ENCODE measurements at regions not wholly inside any gene's neighbourhood (a gene's known extent, or its start where the extent isn't known, plus 50 kb on each side); places are given as distances from the start of the nearest gene placed in this dataset.

DNA sequence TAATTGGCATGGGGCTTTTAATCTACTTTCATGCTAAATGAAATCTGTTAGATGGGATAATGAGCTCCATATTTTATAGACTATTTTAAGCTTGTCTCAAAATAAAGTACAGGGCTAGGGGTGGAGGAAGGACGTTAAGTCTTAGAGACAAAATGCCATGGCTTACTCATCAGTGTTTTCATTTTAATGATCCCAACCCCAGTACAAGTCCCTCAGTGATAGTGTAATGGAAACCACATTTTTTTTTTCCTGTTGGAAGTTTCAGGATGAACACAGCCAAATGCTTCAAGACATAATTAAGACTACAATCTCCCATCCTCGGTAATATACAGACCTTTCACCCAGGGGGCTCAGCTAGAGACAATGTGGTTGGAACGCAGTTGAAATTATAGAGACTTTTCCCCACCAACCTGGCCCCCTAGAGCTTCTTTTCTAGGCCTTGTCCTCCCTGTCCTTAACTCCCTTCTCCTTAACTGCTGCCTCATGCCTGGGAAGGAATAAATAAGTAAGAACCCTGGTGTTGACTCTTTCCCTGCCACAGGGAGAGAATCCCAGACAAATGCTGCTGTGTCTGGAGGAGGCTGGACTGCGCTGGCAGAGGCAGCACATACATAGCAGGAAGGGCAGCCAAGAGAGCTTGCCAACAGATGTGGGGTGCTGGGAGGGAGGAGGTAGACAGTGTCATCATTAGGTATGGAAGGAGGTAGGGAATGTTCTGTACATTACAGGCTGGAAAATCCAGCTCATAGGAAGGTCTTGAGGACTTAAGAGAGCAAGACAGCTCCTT is 115.4 kb upstream of the ROPN1 start:
- Histone ChIP-seq H3K9me3 (replicated peaks in 1 of 2; ENCODE audit: control insufficient read depth in 1 of 2, insufficient read depth in 1 of 2, low read length in 2 of 2) (no peaks in the 10 kb centered on the region), H4K20me1 (ENCODE audit: insufficient read depth, low read length) (no peaks in the 10 kb centered on the region), H3K27ac (ENCODE audit: low read depth in 1 of 2, low read length in 2 of 2) (no peak overlapping the region), H3K36me3 (replicated peaks in 1 of 2; ENCODE audit: control insufficient read depth in 1 of 2, insufficient read depth in 2 of 2, low read length in 2 of 2) (no peaks in the 10 kb centered on the region), H3K27me3 (ENCODE audit: control insufficient read depth in 2 of 2, insufficient read depth in 2 of 2, low read length in 2 of 2) (no peaks in the 10 kb centered on the region), H3K79me2 (ENCODE audit: insufficient read depth, low read length) (no peaks in the 10 kb centered on the region), H3K4me3 (replicated peaks in 1 of 3; ENCODE audit: low read depth in 2 of 3, low read length in 3 of 3) (no peak overlapping the region), H3K4me1 (ENCODE audit: control insufficient read depth in 1 of 2, insufficient read depth in 2 of 2, low read length in 2 of 2) (no peaks in the 10 kb centered on the region), H3K9ac (ENCODE audit: insufficient read depth, low read length, poor library complexity, severe bottlenecking) (no peak overlapping the region), H3K4me2 (replicated peaks; ENCODE audit: extremely low read depth, low read length, poor library complexity, severe bottlenecking) (no peak overlapping the region), H2AFZ (ENCODE audit: insufficient read depth, low read depth, low read length, poor library complexity, severe bottlenecking) (no peak overlapping the region)
- no peak overlapping the region for H3K4me3 Mint-ChIP-seq
- H3K27ac Mint-ChIP-seq, result no peak overlapping the region
- H3K27me3 Mint-ChIP-seq (ENCODE audit: low read depth in 3 of 3), result peaks cover 0 to 3% (median 2%) of the 10 kb centered on the region in 3 donors
- H3K36me3 Mint-ChIP-seq, result no peaks in the 10 kb centered on the region
- WGBS (ENCODE audit: insufficient coverage), result 89% methylated on average over 1 of the region's 4 CpGs
- intact Hi-C loops (cut with micrococcal nuclease), result no loop called here
- TF ChIP-seq, protein P1, sequence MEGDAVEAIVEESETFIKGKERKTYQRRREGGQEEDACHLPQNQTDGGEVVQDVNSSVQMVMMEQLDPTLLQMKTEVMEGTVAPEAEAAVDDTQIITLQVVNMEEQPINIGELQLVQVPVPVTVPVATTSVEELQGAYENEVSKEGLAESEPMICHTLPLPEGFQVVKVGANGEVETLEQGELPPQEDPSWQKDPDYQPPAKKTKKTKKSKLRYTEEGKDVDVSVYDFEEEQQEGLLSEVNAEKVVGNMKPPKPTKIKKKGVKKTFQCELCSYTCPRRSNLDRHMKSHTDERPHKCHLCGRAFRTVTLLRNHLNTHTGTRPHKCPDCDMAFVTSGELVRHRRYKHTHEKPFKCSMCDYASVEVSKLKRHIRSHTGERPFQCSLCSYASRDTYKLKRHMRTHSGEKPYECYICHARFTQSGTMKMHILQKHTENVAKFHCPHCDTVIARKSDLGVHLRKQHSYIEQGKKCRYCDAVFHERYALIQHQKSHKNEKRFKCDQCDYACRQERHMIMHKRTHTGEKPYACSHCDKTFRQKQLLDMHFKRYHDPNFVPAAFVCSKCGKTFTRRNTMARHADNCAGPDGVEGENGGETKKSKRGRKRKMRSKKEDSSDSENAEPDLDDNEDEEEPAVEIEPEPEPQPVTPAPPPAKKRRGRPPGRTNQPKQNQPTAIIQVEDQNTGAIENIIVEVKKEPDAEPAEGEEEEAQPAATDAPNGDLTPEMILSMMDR (IDR thresholded peaks at IDR 0.05), result no peak
- no peaks in the 10 kb centered on the region for H3K4me1 Mint-ChIP-seq
- peaks cover 0 to 3% (median 2%) of the 10 kb centered on the region in 7 donors for H3K9me3 Mint-ChIP-seq
- DNase-seq, result no peak

DNA sequence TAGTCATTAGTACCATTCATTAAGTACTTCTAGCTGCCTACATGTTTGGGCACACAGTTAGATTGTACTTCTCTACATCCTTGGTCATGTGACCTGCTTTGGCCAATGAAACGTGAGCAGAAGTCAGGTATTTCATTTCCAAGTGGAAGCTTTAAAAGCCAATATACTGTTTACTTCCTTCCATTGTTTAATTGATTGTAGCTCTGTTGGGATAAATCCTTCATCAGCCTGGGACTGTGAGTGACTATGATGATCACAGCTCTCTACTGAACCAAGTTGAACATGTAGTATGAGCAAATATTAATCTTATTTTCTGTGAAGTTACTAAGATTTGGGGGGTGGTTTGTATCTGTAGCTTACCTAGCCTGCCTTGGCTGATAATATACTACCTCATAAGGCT is 116.5 kb upstream of the ROPN1 start:
- H3K27me3 Mint-ChIP-seq (ENCODE audit: low read depth in 3 of 3), result peaks cover 0 to 4% (median 2%) of the 10 kb centered on the region in 3 donors
- Histone ChIP-seq H3K9me3 (replicated peaks in 1 of 2; ENCODE audit: control insufficient read depth in 1 of 2, insufficient read depth in 1 of 2, low read length in 2 of 2) (no peaks in the 10 kb centered on the region), H3K36me3 (replicated peaks in 1 of 2; ENCODE audit: control insufficient read depth in 1 of 2, insufficient read depth in 2 of 2, low read length in 2 of 2) (no peaks in the 10 kb centered on the region), H4K20me1 (ENCODE audit: insufficient read depth, low read length) (no peaks in the 10 kb centered on the region), H3K79me2 (ENCODE audit: insufficient read depth, low read length) (no peaks in the 10 kb centered on the region), H3K4me2 (replicated peaks; ENCODE audit: extremely low read depth, low read length, poor library complexity, severe bottlenecking) (no peak overlapping the region), H3K4me1 (ENCODE audit: control insufficient read depth in 1 of 2, insufficient read depth in 2 of 2, low read length in 2 of 2) (no peaks in the 10 kb centered on the region), H3K27ac (ENCODE audit: low read depth in 1 of 2, low read length in 2 of 2) (no peak overlapping the region), H3K4me3 (replicated peaks in 1 of 3; ENCODE audit: low read depth in 2 of 3, low read length in 3 of 3) (no peak overlapping the region), H3K9ac (ENCODE audit: insufficient read depth, low read length, poor library complexity, severe bottlenecking) (no peak overlapping the region), H2AFZ (ENCODE audit: insufficient read depth, low read depth, low read length, poor library complexity, severe bottlenecking) (no peak overlapping the region), H3K27me3 (ENCODE audit: control insufficient read depth in 2 of 2, insufficient read depth in 2 of 2, low read length in 2 of 2) (no peaks in the 10 kb centered on the region)
- no peak overlapping the region for H3K4me3 Mint-ChIP-seq
- DNase-seq, result no peak
- no peaks in the 10 kb centered on the region for H3K36me3 Mint-ChIP-seq
- H3K4me1 Mint-ChIP-seq, result no peaks in the 10 kb centered on the region
- WGBS (ENCODE audit: insufficient coverage), result no CpG with 5 or more reads among the region's 1 CpG
- intact Hi-C loops (cut with micrococcal nuclease), result no loop called here
- no peak overlapping the region for H3K27ac Mint-ChIP-seq
- TF ChIP-seq, protein P1 (IDR thresholded peaks at IDR 0.05), result no peak
- peaks cover 0 to 3% (median 0%) of the 10 kb centered on the region in 7 donors for H3K9me3 Mint-ChIP-seq

Data from CD14-positive monocyte (primary cell).